GM12864 (cell line): ENCODE measurements at regions not wholly inside any gene's neighbourhood (a gene's known extent, or its start where the extent isn't known, plus 50 kb on each side); places are given as distances from the start of the nearest gene placed in this dataset.
"Not testable (repeated sequence)": the region's sequence is repeated elsewhere in the genome, so short reads cannot be mapped to it uniquely, and the experiment has no call there.

Experiments used
- DNase-seq: peaks from one replicate; pipeline ENCODE4 v3.0.0-alpha.2; 2011; ENCODE audit warnings: low read depth
- H3K4me3 ChIP-seq: 2 replicates; pipeline ENCODE4 v1.5.1; 2011; ENCODE audit warnings: mild to moderate bottlenecking, low read depth, low read length, control low read depth
- CTCF ChIP-seq: IDR thresholded peaks from 2 replicates; pipeline ENCODE4 v1.5.1; 2011; ENCODE audit warnings: low read depth, mild to moderate bottlenecking, moderate library complexity, low read length, control low read depth, inconsistent platforms; ENCODE audit errors: missing control alignments

GRCh38 chr3:81199587-81199986 lies 561.9 kb downstream of the GBE1 start:
- H3K4me3 ChIP-seq = no peak overlapping the region
- no peak for DNase-seq
- no peak for TF ChIP-seq CTCF

- TF ChIP-seq CTCF = no peak
Observed at GRCh38 chr3:81198756-81199155, 562.7 kb downstream of the GBE1 start.

GRCh38 chr3:81198216-81198615 lies 563.2 kb downstream of the GBE1 start:
- H3K4me3 ChIP-seq = no peak overlapping the region
- TF ChIP-seq CTCF = no peak
- DNase-seq = no peak

More at GRCh38 chr3:81198756-81199155, 562.7 kb downstream of the GBE1 start:
- no peak overlapping the region for H3K4me3 ChIP-seq
- no peak for DNase-seq

GRCh38 chr3:81197386-81197785 lies 564.1 kb downstream of the GBE1 start:
- DNase-seq = no peak
- no peak for TF ChIP-seq CTCF
- no peak overlapping the region for H3K4me3 ChIP-seq

- no peak for TF ChIP-seq CTCF
- no peak for DNase-seq
- H3K4me3 ChIP-seq = no peak overlapping the region
Observed at GRCh38 chr3:81195478-81195877, 566.0 kb downstream of the GBE1 start.

- DNase-seq = no peak
- H3K4me3 ChIP-seq = no peak overlapping the region
- no peak for TF ChIP-seq CTCF
Observed at GRCh38 chr3:81186412-81186811, 575.0 kb downstream of the GBE1 start.

- not testable (repeated sequence) for DNase-seq
Observed at GRCh38 chr3:81182086-81182875, 579.2 kb downstream of the GBE1 start.

More at GRCh38 chr3:81182086-81182875, 579.2 kb downstream of the GBE1 start:
- H3K4me3 ChIP-seq = not testable (repeated sequence)
